ENCODE measurements at regions not wholly inside any gene's neighbourhood (a gene's known extent, or its start where the extent isn't known, plus 50 kb on each side); places are given as distances from the start of the nearest gene placed in this dataset.

DNA sequence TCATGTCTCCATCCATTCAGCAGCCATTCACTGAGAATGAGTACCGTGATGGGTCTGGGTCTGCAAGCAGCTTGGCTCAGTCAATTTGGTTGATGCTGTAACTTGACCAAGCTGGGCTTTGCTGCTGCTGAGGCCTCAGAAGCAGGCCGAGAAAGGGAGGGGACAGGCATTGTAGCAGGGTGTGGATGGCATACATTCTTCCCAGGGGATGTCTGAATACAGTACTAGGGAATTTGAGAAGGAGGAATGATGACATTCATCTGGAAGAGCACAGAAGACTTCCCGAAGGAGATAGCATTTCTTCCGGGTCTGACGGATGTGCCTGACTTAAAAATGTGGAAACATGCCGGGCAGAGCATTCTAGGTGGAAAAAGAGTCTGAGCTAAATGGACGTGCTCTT lies 105.3 kb upstream of the ADPGK start:
- intact Hi-C loops (cut with DNase I): no loop called here
- ATAC-seq: no peak
- DNase-seq (ENCODE audit: missing footprints): no peak

DNA sequence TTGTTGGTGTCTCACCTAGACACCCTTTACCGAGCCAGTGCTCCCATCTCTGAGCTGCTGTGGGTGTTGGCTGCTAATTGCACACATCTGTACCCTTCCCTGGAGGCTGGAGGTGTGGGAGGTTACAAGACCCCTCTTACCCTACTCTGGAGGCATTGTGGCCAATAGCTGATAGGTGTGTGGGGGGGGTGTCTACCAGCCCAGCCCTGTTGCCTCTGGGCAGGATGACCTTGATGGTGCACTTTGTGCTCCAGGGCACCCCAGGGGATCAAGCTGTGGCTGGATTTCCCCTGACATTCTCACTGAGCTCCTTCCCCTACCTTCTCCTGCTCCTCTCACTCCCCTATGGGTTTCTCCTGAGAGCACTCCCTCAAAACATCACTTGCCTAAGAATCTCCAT lies 104.7 kb upstream of the ADPGK start:
- ATAC-seq: no peak
- intact Hi-C loops (cut with DNase I): no loop called here
- no peak for DNase-seq (ENCODE audit: missing footprints)

DNA sequence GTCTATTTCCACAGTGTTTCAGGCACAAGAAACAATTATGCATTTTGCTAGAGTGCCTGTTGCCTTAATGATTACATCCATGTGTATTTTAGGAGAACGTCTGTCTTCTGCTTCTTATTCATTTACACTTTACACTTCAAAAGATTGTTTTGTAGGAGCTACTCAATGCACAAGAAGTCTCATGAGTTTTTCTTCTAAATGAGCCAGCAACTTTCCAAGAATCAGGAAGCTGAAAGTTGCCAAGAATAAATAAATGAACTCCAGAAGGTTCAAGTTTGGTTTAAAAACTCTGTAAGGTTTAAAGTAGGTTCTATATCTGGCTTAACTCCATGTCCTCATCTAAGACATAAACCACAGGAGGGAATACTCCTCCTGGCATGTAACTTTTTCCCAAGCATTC lies 103.8 kb upstream of the ADPGK start:
- intact Hi-C loops (cut with DNase I): no loop called here
- ATAC-seq (no peak), DNase-seq (ENCODE audit: missing footprints) (no peak)

DNA sequence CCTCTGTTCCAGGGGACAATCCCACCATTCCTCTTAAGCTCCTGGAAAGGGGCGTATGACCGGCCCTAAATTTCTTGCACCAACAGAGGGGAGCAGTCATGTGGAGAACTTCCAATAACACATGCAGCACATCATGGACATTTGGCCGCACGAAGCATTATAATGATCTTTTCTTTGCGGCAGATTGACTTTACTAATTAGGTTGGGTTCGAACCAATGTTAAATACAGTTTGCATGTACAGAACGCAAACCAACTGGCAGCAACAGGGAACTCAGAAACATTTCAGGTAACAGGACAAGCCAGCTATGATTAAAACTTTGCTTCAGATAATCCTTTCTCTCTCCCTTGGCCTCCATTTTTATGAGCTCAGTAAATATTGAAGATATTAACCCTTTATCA lies 100.8 kb upstream of the ADPGK start:
- intact Hi-C loops (cut with DNase I): no loop called here
- no peak for DNase-seq (ENCODE audit: missing footprints)
- ATAC-seq: no peak

DNA sequence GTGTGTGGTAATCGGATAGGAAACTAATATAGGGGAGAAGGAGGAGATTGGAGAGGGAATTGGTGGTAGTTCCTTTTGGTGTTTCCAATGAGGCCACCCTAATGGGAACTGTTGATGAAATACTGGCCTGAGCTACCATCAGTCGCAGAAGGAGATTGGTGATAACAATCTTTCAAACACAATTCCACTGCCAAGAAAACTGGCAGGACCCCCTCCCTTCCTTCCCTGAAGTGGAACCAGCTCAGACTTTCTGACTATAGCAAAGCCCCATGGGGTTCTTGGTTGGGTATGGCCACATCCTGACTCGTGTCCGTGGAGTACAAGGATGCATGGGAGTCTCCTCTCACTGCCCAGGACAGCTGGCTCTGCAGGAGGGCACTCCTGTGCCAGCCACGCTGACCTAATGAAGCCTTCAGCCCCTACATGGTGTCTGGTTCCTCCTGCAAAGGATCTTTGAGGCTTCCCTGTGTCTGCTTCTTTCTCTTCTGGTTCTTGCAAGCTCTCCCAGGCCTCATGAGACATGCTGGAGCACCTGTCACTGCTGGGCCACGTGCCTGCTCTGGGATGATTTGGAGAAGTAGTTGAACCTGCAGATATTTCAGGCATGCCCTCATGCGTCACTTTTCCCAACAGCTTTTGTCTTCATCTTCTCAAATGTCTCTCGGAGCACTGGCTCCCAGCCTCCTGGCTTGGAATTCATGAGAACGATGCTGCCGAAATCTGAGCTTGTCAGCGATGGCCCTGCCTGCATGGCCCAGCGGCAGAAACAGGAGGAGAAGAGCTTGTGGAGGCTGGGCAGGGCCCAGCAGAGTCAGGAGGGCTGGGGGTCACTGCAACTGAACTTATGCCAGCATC lies 90.0 kb upstream of the ADPGK start:
- intact Hi-C loops (cut with DNase I): no loop called here
- no peak for DNase-seq (ENCODE audit: missing footprints)
- no peak for ATAC-seq

DNA sequence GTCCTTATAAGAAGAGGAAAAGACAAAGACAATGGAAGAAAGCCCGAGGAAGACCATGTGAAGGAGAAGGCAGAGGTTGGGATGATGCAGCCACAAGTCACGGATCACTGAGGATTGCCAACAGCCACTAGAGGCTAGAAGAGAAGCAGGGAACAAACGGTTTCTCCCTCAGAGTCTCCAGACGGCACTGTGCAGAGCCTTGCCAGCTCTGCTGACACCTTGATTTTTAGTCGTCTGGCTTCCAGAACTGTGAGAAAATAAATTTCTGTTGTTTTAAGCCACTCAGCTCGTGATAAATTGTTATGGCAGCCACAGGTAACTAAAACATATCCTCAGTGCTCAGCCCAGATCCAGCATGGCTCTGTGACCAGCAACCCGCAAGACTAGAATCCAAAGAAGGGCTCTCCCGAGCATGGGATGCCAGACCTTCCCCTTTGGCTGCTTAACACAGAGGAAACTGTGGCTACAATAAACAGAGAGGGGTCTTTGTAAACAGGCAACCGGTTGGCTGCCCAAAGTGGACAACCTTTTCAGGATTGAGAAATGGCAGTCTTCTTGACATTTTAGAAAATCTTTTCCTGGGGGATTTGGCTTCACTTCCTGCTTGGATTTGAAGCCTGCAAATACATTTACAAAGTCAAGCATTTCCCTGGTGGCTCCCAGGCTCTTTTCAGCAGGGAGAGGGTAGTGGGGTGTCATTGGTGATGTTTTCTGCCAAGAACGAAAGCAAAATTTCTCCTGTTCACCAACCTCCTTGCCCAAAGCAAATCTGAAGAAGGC lies 88.7 kb upstream of the ADPGK start:
- ATAC-seq (no peak), DNase-seq (ENCODE audit: missing footprints) (no peak)
- intact Hi-C loops (cut with DNase I): no loop called here

DNA sequence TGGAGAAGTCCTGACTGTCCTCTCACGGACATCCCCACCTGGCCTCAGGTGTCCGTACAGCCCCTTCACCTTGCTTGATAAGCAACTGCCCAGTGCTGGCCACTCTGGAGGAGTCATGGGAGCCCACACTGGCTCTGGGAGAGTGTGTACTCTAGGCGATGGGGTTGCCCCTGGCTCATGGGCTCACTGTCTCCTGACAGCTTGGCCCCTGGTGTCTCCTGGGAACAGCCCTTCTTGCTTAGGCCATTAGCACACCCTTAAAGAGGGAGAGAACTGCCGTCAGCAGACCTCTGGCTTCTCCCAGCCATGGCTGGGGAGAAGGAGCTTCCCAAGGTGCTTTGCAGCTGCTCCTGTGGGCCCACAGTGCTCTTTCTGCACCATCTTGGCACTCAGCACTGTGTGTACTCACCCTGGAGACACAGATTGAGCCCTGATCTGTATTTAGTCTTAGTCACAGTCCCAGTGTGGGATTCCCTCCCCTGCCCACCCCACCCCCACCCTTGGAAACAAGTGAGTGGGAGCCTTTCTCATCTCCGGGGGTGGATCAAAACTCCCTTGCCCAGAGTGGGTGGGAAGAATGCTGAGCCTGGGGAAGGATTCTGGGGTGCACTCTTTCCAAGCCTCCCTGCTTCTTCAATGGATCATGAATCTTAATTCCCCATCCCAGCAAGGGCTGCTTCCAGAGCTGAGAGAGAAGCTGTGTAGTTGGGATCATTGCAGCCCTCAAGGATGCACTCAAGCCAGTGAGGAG lies 83.5 kb upstream of the ADPGK start:
- ATAC-seq: no peak
- intact Hi-C loops (cut with DNase I): no loop called here
- no peak for DNase-seq (ENCODE audit: missing footprints)

DNA sequence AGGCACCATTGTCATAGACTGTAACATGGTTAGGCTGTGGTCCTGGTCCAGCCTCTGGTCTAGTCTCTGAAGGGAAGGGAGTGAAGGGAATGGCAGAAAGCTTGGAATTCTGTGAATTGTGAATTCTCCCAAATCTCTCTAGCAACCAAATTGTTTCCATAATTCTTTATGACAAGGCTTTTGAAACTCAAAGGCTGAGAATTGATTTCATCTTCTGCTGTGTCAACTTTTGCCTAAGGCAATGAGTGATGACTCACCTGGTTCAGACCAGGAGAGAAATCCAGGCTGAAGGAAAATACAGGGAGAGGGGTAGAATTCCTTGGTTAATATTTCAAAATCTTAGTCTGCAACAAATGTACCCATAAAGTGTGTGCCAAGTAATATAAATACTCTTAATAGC lies 82.6 kb upstream of the ADPGK start:
- ATAC-seq (no peak), DNase-seq (ENCODE audit: missing footprints) (no peak)
- intact Hi-C loops (cut with DNase I): no loop called here

DNA sequence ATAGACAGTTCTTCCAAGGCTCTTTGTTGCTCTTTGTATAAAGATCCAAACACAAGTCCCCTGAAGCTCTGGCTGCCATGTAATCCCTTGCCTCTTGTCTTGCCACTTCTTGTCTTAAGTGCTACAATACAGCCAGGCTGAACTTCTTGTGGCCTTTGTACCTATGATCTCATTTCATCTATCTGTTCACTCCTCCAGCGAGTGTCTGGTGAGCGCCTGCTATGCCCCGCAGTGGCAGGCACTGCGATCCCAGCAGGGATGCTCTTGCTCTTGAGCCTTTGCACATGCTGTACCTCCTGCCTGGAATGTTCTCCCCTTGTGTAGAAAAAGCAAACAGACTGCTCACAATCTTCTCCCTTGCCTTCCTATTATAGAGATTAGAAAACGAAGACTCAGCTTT lies 81.9 kb upstream of the ADPGK start:
- DNase-seq (ENCODE audit: missing footprints): no peak
- ATAC-seq: no peak
- intact Hi-C loops (cut with DNase I): no loop called here

DNA sequence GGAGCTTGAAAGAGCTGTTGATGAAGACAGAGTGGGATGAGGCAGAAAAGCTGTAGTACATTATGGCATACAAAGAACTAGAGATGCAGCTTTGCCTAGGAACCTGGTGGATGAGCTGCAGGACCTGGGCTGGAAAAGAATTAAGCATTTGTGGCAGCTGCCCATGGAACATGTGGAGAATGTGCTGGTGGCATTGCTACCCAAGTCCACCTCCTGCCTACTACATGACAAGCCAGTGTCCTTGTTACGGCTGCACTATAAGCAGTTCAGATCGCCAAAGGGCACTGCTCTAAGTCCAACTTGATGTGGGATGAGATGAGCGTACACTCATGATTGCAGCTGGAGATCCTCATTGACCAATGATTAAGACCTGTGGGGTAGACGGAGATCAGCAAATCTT lies 81.1 kb upstream of the ADPGK start:
- DNase-seq (ENCODE audit: missing footprints) (no peak), ATAC-seq (no peak)
- intact Hi-C loops (cut with DNase I): no loop called here

DNA sequence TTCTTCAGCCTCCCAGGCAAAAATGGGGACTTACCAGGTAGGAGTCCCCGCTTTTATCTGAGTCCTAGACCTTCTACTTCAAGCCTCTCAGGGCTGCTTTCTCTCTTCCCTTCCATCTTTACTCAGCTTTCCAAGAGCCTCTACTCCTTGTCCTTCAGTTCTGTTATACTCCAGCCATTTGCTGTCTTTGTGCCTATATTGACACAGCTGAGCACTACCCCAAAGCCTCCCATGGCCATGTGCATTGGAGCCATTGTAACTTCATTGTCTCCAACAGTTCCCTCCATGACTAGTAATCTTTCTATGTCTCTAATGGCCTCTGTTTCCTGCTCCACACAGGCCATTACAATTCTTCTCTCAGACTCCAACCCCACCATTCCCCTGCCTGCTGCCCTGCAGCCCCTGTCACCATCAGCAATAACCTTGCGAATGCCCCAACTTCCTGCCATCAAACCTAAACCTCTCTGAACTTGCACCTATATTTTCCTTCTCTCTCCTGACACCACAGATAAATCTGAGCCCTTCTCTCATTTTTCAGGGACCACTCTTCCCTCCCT lies 77.9 kb upstream of the ADPGK start:
- intact Hi-C loops (cut with DNase I): no loop called here
- no peak for ATAC-seq

DNA sequence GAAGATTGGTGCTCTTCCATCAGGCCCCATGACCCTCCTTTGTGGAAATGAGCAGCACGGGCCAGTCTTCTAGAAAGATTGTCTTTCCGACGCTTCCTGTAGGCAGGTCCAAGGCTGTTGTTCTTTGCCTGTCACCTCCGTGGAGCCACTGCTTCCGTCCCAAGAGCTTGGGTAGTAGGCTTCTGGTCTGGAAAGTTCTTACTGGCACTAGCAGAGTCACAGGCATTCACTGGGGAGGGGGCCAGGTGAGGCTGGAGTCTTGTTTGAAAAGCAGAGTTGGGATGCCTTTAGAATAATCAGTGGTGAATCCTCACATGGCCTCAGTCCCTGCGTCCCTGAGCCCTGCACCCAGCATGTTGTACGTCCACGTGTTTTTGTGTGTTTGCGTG lies 76.2 kb upstream of the ADPGK start:
- DNase-seq (ENCODE audit: missing footprints) (no peak), ATAC-seq (no peak)
- intact Hi-C loops (cut with DNase I): no loop called here

More for the DNA sequence above, 77.9 kb upstream of the ADPGK start:
- no peak for DNase-seq (ENCODE audit: missing footprints)

DNA sequence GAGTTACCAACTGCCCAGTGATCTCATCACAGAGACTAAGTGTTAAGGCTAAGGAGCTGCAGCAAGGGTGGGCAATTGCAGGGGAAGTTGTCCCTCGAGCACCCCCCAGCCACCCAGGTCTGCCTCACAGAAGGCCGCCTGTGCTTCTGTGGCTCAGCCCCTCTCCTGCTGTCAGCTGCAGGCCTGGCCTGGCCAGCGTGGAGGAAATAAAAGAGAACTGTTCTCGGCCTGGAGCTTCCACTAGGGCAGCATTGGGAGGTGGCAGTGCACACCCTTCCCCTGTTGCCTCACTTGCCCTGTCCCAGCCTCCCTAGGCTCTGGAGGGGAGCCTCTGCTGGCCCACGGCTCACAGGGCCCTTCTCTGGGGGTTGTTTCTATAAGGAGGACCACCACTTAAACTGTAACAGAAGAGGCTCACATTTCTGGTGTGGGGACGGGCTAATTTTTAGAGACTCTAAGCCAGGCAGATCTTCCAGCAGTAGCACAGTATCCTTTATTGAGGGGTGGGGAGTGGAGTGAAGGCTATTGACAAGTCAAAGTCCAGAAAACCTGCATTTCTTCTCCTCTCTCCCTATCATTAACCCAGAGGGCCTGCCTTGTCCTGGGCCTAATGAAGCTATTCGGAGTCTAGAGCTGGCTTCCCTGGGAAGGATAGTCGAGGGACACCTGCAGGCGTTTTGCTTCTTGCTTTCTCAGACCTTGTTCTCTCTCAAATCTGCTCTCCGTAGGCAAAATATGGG lies 75.6 kb upstream of the ADPGK start:
- DNase-seq (ENCODE audit: missing footprints) (no peak), ATAC-seq (no peak)
- intact Hi-C loops (cut with DNase I): no loop called here

DNA sequence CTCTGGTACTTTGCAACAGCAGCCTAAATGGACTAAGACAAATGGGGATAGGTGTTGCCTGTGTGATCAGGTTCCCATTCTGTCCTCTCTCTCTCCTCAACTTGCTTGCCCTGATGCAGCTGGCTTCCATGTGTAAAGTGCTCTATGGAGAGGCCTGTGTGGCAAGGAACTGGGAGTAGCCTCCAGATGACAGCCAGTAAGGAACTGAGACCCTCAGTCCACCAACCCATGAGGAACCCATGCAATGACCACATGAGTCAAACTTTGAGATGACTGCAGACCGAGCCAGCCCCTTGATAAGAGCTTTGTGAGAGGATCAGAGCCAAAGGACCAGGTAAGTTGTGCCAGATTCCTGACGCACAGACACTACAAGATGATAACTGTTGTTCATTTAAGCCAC lies 74.6 kb upstream of the ADPGK start:
- DNase-seq (ENCODE audit: missing footprints) (no peak), ATAC-seq (no peak)
- intact Hi-C loops (cut with DNase I): no loop called here

DNA sequence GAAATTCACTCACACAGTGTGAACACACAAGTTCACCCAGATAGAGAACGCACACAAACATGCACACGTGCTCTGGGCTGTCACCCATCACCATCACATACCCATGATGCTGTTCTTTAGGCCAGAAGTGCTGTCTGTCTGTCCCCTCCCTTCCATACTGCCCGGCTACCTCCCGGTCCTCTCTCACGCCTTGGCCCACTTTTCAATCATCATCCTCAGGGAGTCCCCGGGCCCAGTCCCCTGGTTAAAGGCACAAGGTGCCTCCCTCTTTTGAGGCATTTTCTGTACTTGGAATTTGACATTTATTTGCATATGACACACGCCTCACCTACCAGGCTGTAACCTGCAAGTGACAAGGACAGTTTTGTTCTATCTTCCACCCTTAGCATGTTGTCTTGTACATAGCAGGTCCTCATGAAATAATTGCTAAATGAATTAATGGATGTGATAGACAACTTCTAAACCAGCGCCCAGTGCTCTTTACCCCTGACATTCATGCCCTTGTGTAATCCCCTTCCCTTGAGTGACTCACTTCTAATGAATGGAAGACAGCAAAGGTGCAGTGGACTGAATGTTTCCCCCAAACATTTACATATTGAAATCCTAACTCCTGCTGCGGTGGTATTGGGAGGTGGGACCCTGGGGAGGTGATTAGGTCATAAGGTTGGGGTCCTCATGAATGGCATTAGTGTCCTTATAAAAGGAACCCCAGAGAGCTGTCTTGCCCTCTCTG lies 73.9 kb upstream of the ADPGK start:
- no peak for DNase-seq (ENCODE audit: missing footprints)
- intact Hi-C loops (cut with DNase I): no loop called here
- no peak for ATAC-seq

DNA sequence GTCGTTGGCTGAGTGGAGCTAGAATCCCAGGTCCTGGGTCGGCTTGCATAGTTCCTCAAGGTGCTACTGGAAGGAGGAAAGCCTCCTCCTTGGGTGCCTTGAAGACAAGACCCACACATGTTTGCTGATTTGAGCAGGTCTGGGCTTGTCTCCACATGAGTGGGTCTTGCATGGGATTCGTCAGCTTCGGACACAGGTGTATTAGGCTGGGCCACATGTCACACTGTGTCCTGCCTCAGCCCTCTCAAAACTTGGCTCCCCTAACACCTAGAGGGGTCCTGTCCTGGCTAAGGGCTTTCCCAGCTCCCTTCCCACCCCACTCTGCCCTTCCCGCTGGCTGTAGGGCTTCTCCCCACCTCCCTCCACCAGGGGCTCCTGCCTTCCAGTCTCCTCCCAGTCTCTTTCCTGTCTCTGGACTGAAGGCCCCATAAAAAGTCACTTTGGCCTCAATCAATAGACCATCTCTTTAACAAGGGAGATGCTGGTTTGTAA lies 73.0 kb upstream of the ADPGK start:
- no peak for ATAC-seq
- intact Hi-C loops (cut with DNase I): no loop called here
- DNase-seq (ENCODE audit: missing footprints): no peak

DNA sequence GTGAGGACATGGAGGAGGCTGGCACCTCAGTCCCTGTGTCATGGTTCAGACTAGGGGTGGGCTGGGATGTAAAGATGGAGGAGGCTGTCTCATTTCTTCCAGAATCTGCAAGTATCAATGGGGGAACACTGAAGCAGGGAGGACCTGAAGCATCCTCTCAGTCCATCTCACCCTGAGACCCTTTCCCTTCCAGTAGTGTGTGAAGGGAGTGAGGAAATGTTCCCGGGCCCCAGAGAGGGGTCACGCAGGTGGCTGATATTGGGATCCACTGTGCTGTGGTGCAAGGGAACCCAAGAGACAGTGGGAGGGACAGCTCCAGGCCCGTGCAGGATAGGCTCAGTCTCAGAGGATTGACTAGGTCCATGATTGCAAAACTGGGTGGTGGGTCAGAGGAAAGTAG lies 72.2 kb upstream of the ADPGK start:
- intact Hi-C loops (cut with DNase I): no loop called here

DNA sequence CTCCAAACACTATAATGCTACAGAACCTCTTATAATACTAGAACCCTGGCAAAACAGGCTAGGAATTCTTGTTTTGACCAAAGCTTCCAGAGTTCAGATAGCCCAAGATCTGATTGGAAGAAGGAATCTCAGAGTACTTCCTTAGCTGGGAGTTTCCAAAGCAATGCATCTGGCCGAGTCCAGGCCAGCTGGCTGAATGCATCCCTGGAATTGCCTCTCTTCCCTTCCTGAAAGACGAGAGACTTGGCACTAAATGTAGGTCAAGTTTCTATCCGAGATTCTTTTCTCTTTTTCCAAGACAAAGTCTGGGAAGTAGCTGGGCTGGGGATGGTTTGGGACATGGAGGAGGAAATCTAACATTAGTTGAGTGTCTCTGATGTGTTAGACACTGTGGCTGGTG lies 68.7 kb upstream of the ADPGK start:
- ATAC-seq (no peak), DNase-seq (ENCODE audit: missing footprints) (no peak)
- intact Hi-C loops (cut with DNase I): no loop called here

More for the DNA sequence above, 72.2 kb upstream of the ADPGK start:
- ATAC-seq (no peak), DNase-seq (ENCODE audit: missing footprints) (no peak)
